SK-N-SH treated with all-trans-retinoic acid at 6 μM for 48 hours (cell line): ENCODE measurements at regions not wholly inside any gene's neighbourhood (a gene's known extent, or its start where the extent isn't known, plus 50 kb on each side); places are given as distances from the start of the nearest gene placed in this dataset.
A peak's percentile ranks its signal among the peaks of the same experiment; 100 is the strongest.

ENCODE experiments used
- ATAC-seq: fragments of 200-7000 bp; cut with Tn5 transposase; 3 replicates; pipeline ENCODE4 v1.9.1; 2020; ENCODE audit warnings: mild to moderate bottlenecking, moderate library complexity
- ARNTL ChIP-seq: fragments of 450-650 bp; formaldehyde crosslinking; IDR thresholded peaks from 2 replicates; pipeline ENCODE4 v1.5.0; 2020; ENCODE audit warnings: low read depth, mild to moderate bottlenecking, moderate library complexity, borderline replicate concordance
- CREB5 ChIP-seq: fragments of 250-450 bp; sonication (Bioruptor Pico); IDR thresholded peaks from 2 replicates; pipeline ENCODE4 v1.5.1; 2020; ENCODE audit warnings: low read depth, mild to moderate bottlenecking, moderate library complexity
- CSDC2 ChIP-seq: fragments of 250-450 bp; sonication (Bioruptor Pico); IDR thresholded peaks from 2 replicates; pipeline ENCODE4 v1.5.0; 2020; ENCODE audit warnings: mild to moderate bottlenecking, moderate library complexity
- ESRRG ChIP-seq: fragments of 250-450 bp; sonication (Bioruptor Pico); IDR thresholded peaks from 2 replicates; pipeline ENCODE4 v1.6.1; 2021; ENCODE audit warnings: mild to moderate bottlenecking
- GLIS3 ChIP-seq: fragments of 250-450 bp; sonication (Bioruptor Pico); IDR thresholded peaks from 2 replicates; pipeline ENCODE4 v1.5.0; 2020; ENCODE audit warnings: mild to moderate bottlenecking, moderate library complexity
- ISL1 ChIP-seq: fragments of 250-450 bp; sonication (Bioruptor Pico); IDR thresholded peaks from 2 replicates; pipeline ENCODE4 v2.1.2; 2022; ENCODE audit warnings: mild to moderate bottlenecking, moderate library complexity
- OSR1 ChIP-seq: fragments of 250-450 bp; sonication (Bioruptor Pico); IDR thresholded peaks from 2 replicates; pipeline ENCODE4 v1.8.0; 2022; ENCODE audit warnings: moderate library complexity, mild to moderate bottlenecking, inconsistent platforms
- PPARA ChIP-seq: fragments of 250-450 bp; sonication (Bioruptor Pico); IDR thresholded peaks from 2 replicates; pipeline ENCODE4 v1.5.0; 2020; ENCODE audit warnings: mild to moderate bottlenecking, borderline replicate concordance
- RARB ChIP-seq: fragments of 250-450 bp; sonication (Bioruptor Pico); IDR thresholded peaks from 2 replicates; pipeline ENCODE4 v1.8.0; 2021; ENCODE audit warnings: mild to moderate bottlenecking, moderate library complexity
- TCF4 ChIP-seq: fragments of 250-450 bp; sonication (Bioruptor Pico); IDR thresholded peaks from 2 replicates; pipeline ENCODE4 v1.8.0; 2021; ENCODE audit warnings: mild to moderate bottlenecking, moderate library complexity, borderline replicate concordance
- TOX ChIP-seq: fragments of 250-450 bp; sonication (Bioruptor Pico); IDR thresholded peaks from 2 replicates; pipeline ENCODE4 v1.8.0; 2021; ENCODE audit warnings: mild to moderate bottlenecking, moderate library complexity, borderline replicate concordance
- ZFP3 ChIP-seq: fragments of 250-450 bp; sonication (Bioruptor Pico); IDR thresholded peaks from 2 replicates; pipeline ENCODE4 v1.5.0; 2020; ENCODE audit warnings: mild to moderate bottlenecking, moderate library complexity
- ZNF565 ChIP-seq: fragments of 450-650 bp; formaldehyde crosslinking; conservative IDR thresholded peaks from 2 replicates; pipeline ENCODE4 v1.5.0; 2020; ENCODE audit warnings: low read depth, mild to moderate bottlenecking, moderate library complexity
- ZNF70 ChIP-seq: fragments of 450-650 bp; formaldehyde crosslinking; IDR thresholded peaks from 2 replicates; pipeline ENCODE4 v1.5.0; 2020; ENCODE audit warnings: mild to moderate bottlenecking, moderate library complexity
- ZNF8 ChIP-seq: fragments of 450-650 bp; formaldehyde crosslinking; IDR thresholded peaks from 2 replicates; pipeline ENCODE4 v1.5.0; 2020; ENCODE audit warnings: mild to moderate bottlenecking, moderate library complexity
- TF ChIP-seq, protein P1 (sequence below): fragments of 250-450 bp; sonication (Bioruptor Pico); IDR thresholded peaks from 2 replicates; pipeline ENCODE4 v1.8.0; 2020; ENCODE audit warnings: mild to moderate bottlenecking, moderate library complexity, borderline replicate concordance
- TF ChIP-seq, protein P2 (sequence below): fragments of 250-450 bp; sonication (Bioruptor Pico); IDR thresholded peaks from 2 replicates; pipeline ENCODE4 v1.8.0; 2021; ENCODE audit warnings: low read depth, mild to moderate bottlenecking, moderate library complexity, borderline replicate concordance
- TF ChIP-seq, protein P3 (sequence below): fragments of 250-450 bp; sonication (Bioruptor Pico); IDR thresholded peaks from 2 replicates; pipeline ENCODE4 v1.5.1; 2021; ENCODE audit warnings: mild to moderate bottlenecking, moderate library complexity

DNA sequence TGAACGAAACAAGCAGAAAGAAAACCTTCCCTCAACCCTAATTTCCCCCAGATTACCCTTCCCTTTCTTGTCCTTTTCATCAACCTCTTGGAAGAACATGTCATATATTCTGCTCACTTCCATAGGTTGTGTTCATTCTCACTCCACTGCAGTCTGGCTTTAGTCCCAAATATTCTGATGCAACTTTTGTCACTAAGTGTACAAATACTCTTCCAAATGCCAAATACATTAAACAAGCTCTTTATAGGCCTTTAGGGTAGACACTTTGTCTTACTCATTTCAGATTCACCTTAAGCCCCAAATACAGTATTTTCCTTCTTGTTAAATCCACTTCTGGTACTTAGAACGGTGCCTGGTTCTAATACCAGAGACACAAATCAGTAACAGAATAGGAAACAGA lies 406.5 kb upstream of the CDIN1 start (continued):
- TF ChIP-seq ZNF70 (CRISPR knock-in tag) (no peak), CSDC2 (CRISPR knock-in tag) (no peak), ISL1 (CRISPR knock-in tag) (no peak), ZNF565 (CRISPR knock-in tag) (no peak), TCF4 (no peak), OSR1 (no peak), RARB (CRISPR knock-in tag) (no peak)

DNA sequence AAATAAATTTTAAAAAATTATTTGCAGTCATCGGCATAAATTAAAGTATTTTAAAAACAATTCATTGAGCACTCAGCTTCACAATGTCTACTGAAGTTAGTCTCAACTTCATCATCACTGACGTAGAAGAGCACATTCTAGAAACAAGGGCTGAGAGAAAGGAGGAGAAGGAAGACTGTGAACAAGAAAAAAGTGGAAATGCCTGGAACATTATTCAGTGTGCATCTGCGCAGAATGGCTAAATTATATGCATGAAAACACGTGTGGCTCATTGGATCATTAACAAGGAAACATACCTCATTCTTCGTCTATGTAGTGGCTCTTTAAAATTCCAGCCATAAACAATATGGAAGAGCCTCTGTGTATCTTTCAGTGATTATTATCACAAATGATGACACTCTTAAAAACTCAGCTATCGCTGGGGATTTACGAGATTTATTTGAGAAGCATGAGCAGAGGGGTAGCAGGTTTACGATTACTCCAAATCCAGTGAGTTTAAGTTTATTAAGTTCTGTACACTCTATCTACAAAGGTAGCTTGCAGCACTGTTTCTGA lies 404.2 kb upstream of the CDIN1 start:
- ATAC-seq, result no peak

GRCh38 chr15:36175741-36176291 lies 403.6 kb upstream of the CDIN1 start:
- no peak for TF ChIP-seq CSDC2 (CRISPR knock-in tag)
- TF ChIP-seq TCF4, result peak; percentile 49; the same call in 1 of the 2 replicates
- no peak for TF ChIP-seq RARB (CRISPR knock-in tag)
- TF ChIP-seq ESRRG (CRISPR knock-in tag), result no peak
- TF ChIP-seq ISL1 (CRISPR knock-in tag), result peak; percentile 80
- peak; percentile 47; the same call in 2 of the 3 replicates for ATAC-seq

More for the DNA sequence above, 404.2 kb upstream of the CDIN1 start:
- no peak for TF ChIP-seq ZNF70 (CRISPR knock-in tag)
- TF ChIP-seq OSR1, result no peak
- no peak for TF ChIP-seq ZFP3 (CRISPR knock-in tag)
- no peak for TF ChIP-seq GLIS3 (CRISPR knock-in tag)
- TF ChIP-seq, protein P1, sequence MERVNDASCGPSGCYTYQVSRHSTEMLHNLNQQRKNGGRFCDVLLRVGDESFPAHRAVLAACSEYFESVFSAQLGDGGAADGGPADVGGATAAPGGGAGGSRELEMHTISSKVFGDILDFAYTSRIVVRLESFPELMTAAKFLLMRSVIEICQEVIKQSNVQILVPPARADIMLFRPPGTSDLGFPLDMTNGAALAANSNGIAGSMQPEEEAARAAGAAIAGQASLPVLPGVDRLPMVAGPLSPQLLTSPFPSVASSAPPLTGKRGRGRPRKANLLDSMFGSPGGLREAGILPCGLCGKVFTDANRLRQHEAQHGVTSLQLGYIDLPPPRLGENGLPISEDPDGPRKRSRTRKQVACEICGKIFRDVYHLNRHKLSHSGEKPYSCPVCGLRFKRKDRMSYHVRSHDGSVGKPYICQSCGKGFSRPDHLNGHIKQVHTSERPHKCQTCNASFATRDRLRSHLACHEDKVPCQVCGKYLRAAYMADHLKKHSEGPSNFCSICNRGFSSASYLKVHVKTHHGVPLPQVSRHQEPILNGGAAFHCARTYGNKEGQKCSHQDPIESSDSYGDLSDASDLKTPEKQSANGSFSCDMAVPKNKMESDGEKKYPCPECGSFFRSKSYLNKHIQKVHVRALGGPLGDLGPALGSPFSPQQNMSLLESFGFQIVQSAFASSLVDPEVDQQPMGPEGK (CRISPR knock-in tag), result no peak
- no peak for TF ChIP-seq ARNTL
- TF ChIP-seq CSDC2 (CRISPR knock-in tag), result no peak
- TF ChIP-seq, protein P2, sequence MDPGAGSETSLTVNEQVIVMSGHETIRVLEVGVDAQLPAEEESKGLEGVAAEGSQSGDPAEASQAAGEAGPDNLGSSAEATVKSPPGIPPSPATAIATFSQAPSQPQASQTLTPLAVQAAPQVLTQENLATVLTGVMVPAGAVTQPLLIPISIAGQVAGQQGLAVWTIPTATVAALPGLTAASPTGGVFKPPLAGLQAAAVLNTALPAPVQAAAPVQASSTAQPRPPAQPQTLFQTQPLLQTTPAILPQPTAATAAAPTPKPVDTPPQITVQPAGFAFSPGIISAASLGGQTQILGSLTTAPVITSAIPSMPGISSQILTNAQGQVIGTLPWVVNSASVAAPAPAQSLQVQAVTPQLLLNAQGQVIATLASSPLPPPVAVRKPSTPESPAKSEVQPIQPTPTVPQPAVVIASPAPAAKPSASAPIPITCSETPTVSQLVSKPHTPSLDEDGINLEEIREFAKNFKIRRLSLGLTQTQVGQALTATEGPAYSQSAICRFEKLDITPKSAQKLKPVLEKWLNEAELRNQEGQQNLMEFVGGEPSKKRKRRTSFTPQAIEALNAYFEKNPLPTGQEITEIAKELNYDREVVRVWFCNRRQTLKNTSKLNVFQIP, result no peak
- no peak for TF ChIP-seq TCF4
- TF ChIP-seq ZNF565 (CRISPR knock-in tag), result no peak
- TF ChIP-seq, protein P3, sequence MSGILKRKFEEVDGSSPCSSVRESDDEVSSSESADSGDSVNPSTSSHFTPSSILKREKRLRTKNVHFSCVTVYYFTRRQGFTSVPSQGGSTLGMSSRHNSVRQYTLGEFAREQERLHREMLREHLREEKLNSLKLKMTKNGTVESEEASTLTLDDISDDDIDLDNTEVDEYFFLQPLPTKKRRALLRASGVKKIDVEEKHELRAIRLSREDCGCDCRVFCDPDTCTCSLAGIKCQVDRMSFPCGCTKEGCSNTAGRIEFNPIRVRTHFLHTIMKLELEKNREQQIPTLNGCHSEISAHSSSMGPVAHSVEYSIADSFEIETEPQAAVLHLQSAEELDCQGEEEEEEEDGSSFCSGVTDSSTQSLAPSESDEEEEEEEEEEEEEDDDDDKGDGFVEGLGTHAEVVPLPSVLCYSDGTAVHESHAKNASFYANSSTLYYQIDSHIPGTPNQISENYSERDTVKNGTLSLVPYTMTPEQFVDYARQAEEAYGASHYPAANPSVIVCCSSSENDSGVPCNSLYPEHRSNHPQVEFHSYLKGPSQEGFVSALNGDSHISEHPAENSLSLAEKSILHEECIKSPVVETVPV (CRISPR knock-in tag), result no peak
- no peak for TF ChIP-seq TOX (CRISPR knock-in tag)
- TF ChIP-seq ESRRG (CRISPR knock-in tag), result no peak
- no peak for TF ChIP-seq ZNF8
- no peak for TF ChIP-seq PPARA
- TF ChIP-seq CREB5, result no peak

DNA sequence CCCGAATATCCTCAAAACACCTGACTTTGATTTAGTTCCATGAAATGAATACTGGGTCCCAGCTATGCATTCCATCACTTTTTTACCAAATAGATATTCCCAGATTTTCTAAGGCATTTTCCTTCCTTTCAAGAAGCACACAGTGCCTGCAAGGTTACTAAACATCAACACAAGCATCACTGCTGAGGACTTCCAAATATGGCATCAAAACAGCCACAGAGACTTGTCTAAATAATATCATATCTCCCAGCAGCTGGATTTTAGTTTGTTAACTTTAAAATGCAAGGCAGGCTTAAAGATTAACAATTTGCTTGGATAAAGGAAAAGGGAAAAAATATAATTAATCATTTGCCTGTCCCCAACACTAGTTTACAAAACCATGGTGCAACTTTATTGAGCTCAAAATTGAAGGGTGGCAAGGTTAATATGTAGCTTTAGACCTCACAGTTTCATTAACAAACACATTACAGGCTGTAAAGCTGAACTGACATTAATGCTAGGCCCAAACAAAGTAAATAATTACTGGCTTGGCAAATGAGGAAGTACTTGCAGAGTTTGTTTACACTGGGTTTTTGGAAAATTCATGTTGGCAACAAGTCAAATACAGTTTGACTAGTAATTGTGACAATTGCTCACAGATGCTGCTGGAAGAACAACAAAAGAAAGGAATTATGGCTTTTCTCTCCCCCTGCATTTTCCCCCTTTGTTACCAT lies 401.7 kb upstream of the CDIN1 start:
- TF ChIP-seq ZNF70 (CRISPR knock-in tag), result no peak
- ATAC-seq, result no peak

- no peak for ATAC-seq
- TF ChIP-seq, protein P3 (CRISPR knock-in tag), result no peak
- TF ChIP-seq CREB5 (no peak), ESRRG (CRISPR knock-in tag) (no peak), TCF4 (no peak), ARNTL (no peak), ISL1 (CRISPR knock-in tag) (no peak), ZNF70 (CRISPR knock-in tag) (no peak), OSR1 (no peak)
- TF ChIP-seq, protein P1 (CRISPR knock-in tag), result no peak
- TF ChIP-seq, protein P2, result no peak
Observed at GRCh38 chr15:36178303-36178633, 401.2 kb upstream of the CDIN1 start.
